SK-N-MC (cell line): ENCODE measurements at regions not wholly inside any gene's neighbourhood (a gene's known extent, or its start where the extent isn't known, plus 50 kb on each side); places are given as distances from the start of the nearest gene placed in this dataset.

Source experiments
- EZH2 ChIP-seq: fragments of 200-600 bp; sonication (generic); IDR thresholded peaks from one replicate; pipeline ENCODE4 v1.6.1; 2017; ENCODE audit warnings: antibody characterized with exemption
- FOXP2 ChIP-seq: optimal IDR thresholded peaks from 2 replicates; pipeline ENCODE3; 2011; ENCODE audit warnings: mild to moderate bottlenecking, moderate library complexity; ENCODE audit not compliant: insufficient read depth; ENCODE audit errors: extremely low read length, control extremely low read depth
- POLR2AphosphoS5 ChIP-seq: IDR thresholded peaks from 2 replicates; pipeline ENCODE4 v1.6.1; 2012; ENCODE audit warnings: mild to moderate bottlenecking, low read depth, low read length, borderline replicate concordance

DNA sequence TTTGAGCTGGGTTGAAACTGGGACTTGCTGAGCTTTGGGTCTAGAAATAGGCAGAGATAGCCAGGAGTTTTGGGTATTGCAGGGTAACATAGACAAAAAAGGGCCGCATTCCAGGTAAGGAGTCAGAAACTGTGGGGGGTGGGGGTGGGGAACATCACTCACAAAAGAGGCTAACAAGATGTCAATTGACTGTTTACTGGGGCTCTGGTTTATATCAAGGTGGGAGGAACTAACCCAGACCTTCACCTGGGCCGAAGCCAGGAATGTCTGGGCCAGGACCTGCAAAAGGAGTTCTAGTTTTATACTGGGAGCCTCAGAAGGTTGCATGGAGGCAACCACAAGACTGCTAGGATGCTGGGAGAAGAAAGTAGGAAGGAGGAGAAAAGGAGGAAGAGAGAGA lies 154.4 kb downstream of the EMP1 start:
- TF ChIP-seq EZH2 (no peak), POLR2AphosphoS5 (no peak), FOXP2 (no peak)
